GM21390 (cell line): ENCODE measurements at regions not wholly inside any gene's neighbourhood (a gene's known extent, or its start where the extent isn't known, plus 50 kb on each side); places are given as distances from the start of the nearest gene placed in this dataset.
"Not testable (repeated sequence)": the region's sequence is repeated elsewhere in the genome, so short reads cannot be mapped to it uniquely, and the experiment has no call there.

Experiments used
- ATAC-seq: cut with Tn5 transposase; IDR thresholded peaks from one replicate; pipeline ENCODE4 v1.9.1; 2021; ENCODE audit not compliant: unreplicated experiment

GRCh38 chr2:3039188-3040065 is 338.2 kb downstream of the EIPR1 start:
- ATAC-seq, result no peak

- ATAC-seq, result no peak
Measured at GRCh38 chr2:3038636-3039035, 339.0 kb downstream of the EIPR1 start.

GRCh38 chr2:3037196-3038194 is 340.1 kb downstream of the EIPR1 start:
- ATAC-seq, result no peak

GRCh38 chr2:3036432-3037125 is 341.0 kb downstream of the EIPR1 start:
- no peak for ATAC-seq

DNA sequence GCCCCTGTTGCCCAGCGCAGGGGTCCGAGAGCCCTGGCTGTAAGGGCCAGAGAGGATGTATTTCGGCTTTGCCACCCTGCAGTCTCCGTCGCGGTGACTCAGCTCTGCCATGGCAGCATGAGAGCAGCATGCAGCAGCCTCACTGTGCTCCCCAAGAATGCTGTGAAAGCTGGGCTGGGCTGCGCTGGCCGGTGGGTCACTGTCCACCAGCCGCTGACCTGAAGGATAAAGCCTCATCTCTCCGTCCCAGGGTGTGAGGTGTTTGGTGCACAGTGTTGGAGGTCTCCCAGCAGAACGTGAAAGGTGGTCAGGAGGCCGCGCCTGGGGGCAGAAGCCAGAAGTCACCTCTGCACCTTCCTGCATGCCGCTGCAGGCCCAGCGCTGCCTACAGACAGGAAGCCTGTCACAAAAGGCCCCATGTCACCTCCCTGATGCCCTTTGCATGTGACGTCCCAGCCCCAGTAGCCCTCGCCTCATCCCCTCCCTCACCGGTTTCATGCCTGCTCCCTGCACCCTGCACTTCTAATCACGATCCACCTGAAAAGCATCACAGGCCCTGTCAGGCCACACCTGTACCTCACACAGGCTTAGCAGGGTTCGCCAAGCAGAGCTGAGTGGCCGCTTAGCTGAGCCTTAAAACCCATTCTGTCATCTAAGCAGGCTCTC is 342.1 kb downstream of the EIPR1 start:
- ATAC-seq, result no peak

- ATAC-seq, result no peak
Measured at GRCh38 chr2:3034856-3035255, 342.8 kb downstream of the EIPR1 start.

- ATAC-seq, result no peak
Measured at GRCh38 chr2:3034396-3034795, 343.2 kb downstream of the EIPR1 start.

GRCh38 chr2:3033315-3033714 is 344.3 kb downstream of the EIPR1 start:
- no peak for ATAC-seq

DNA sequence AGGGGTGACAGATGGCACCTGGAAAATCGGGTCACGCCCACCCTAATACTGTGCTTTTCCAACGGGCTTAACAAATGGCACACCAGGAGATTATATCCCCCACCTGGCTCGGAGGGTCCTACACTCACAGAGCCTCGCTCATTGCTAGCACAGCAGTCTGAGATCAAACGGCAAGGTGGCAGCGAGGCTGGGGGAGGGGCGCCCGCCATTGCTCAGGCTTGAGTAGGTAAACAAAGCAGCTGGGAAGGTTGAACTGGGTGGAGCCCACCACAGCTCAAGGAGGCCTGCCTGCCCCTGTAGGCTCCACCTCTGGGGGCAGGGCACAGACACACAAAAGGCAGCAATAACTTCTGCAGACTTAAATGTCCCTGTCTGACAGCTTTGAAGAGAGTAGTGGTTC is 346.8 kb downstream of the EIPR1 start:
- ATAC-seq, result not testable (repeated sequence)

DNA sequence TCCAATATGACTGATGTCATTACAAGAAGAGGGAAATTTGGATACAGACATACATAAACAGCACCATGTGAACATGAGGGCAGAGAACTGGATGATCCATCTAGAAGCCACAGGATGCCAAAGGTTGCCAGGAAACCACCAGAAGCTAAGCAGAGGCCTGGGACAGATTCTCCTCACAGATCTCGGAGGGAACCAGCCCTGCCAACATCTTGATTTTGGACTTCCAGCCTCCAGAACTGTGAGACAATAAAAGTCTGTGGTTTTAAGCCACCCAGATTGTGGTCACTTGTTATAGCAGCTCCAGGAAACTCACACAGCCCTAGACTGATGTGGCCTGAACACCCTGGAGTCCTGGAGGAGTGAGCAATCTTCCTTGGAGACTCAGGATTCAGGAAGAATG is 351.6 kb downstream of the EIPR1 start:
- no peak for ATAC-seq

GRCh38 chr2:3025261-3025660 is 352.4 kb downstream of the EIPR1 start:
- no peak for ATAC-seq

DNA sequence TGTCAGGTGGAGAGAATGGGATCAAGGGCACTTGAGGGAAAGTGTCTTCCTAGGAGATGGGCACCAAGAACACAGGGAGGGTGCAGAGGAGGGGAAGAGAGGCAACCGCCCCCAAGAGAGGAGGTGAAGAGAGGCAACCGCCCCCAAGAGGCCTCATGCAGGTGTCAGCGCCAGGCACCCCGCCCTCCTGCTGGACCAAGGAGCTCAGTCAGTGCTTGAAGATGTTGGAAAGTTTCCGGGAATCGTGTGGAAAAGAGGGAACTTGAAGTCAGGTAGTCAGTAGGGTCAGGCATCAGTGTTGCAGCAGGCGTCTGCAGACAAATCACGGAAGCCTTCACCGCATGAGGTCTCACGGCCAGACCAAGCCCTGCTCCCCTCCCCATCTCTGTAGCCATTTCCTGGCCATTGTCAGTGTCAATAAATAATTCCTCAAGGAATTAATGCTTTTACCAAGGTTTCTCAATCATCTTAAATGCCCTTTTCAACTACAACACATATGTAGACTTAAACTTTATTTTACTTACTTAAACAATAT is 353.1 kb downstream of the EIPR1 start:
- ATAC-seq, result no peak

DNA sequence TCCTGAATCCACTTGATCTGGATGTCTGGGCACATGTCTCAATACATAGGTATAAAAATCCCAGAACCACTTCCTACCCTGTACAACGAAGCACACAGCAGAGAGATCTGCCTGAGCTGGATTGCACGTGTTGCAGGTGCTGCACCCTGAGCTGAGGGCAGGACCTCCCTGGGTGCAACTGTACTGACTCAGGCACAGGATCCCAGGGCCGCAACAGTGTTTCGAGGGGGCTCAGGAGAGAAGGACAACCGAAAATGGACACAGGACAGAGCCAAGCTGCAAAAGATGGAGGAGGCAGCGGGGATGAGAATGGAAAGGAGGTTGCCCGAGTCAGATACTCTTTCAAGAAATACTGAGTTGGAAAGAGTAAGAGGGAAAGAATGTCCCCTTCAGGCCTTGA is 354.1 kb downstream of the EIPR1 start:
- no peak for ATAC-seq

- ATAC-seq, result no peak
Measured at GRCh38 chr2:3022841-3023372, 354.7 kb downstream of the EIPR1 start.

- no peak for ATAC-seq
Measured at GRCh38 chr2:3021720-3022119, 355.9 kb downstream of the EIPR1 start.

- ATAC-seq, result no peak
Measured at GRCh38 chr2:3010001-3010400, 367.6 kb downstream of the EIPR1 start.

- ATAC-seq, result no peak
Measured at GRCh38 chr2:3009483-3009882, 368.1 kb downstream of the EIPR1 start.

DNA sequence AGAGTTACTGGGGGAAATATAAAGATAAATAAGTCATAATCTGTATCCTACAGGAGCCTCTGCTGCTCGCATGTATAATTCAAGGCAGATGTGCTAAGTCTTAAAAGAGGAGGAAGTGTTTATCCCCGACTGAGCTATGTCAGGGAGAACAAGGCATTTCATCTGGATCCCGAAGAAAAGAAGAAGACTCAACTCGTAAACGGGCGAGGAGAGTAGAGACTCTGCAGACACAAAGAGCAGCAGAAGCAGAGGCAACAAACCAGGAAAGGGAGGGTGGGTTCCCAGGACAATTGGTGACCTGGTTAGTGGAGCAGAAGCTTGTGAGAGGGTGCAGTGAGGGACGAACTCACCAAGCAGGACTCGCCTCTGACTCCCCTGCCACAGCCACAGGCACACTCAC is 368.6 kb downstream of the EIPR1 start:
- ATAC-seq, result no peak

DNA sequence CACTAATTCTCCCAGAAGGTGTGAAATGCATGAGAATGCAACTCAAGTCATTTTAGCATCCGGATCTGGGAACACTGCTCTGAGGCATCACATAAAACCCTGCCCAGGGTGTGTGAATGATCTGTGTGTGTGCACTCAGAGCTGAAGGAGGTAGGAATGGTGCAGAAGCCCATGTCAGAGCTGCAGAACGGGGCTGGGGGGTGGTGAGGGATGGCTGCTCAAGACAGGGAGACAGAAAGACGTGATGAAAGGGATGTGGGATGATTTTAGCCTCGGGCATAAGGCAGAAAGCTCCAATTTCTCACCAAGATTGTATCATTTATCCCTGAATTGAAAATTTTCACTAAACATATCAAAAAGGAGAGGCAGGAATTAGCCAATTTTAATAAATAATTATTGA is 369.1 kb downstream of the EIPR1 start:
- ATAC-seq, result no peak

- ATAC-seq, result no peak
Measured at GRCh38 chr2:3007135-3007534, 370.5 kb downstream of the EIPR1 start.
